Fibroblast of villous mesenchyme (primary cell): ENCODE measurements at regions not wholly inside any gene's neighbourhood (a gene's known extent, or its start where the extent isn't known, plus 50 kb on each side); places are given as distances from the start of the nearest gene placed in this dataset.

Source experiments
- DNase-seq: peaks from one replicate; pipeline ENCODE4 v3.0.0-alpha.2; 2010; ENCODE audit warnings: low read depth
- H3K4me3 ChIP-seq: 2 replicates; pipeline ENCODE4 v1.5.1; 2011; ENCODE audit warnings: low read depth, mild to moderate bottlenecking, low read length
- TF ChIP-seq, protein P1 (sequence below): IDR thresholded peaks from 2 replicates; pipeline ENCODE4 v1.5.1; 2012; ENCODE audit warnings: low read depth, mild to moderate bottlenecking, low read length; ENCODE audit not compliant: insufficient read depth

GRCh38 chr20:1757606-1758512, 100.3 kb upstream of the SIRPG start:
- H3K4me3 ChIP-seq: no peak overlapping the region
- TF ChIP-seq, protein P1, sequence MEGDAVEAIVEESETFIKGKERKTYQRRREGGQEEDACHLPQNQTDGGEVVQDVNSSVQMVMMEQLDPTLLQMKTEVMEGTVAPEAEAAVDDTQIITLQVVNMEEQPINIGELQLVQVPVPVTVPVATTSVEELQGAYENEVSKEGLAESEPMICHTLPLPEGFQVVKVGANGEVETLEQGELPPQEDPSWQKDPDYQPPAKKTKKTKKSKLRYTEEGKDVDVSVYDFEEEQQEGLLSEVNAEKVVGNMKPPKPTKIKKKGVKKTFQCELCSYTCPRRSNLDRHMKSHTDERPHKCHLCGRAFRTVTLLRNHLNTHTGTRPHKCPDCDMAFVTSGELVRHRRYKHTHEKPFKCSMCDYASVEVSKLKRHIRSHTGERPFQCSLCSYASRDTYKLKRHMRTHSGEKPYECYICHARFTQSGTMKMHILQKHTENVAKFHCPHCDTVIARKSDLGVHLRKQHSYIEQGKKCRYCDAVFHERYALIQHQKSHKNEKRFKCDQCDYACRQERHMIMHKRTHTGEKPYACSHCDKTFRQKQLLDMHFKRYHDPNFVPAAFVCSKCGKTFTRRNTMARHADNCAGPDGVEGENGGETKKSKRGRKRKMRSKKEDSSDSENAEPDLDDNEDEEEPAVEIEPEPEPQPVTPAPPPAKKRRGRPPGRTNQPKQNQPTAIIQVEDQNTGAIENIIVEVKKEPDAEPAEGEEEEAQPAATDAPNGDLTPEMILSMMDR: no peak
- DNase-seq: no peak

DNA sequence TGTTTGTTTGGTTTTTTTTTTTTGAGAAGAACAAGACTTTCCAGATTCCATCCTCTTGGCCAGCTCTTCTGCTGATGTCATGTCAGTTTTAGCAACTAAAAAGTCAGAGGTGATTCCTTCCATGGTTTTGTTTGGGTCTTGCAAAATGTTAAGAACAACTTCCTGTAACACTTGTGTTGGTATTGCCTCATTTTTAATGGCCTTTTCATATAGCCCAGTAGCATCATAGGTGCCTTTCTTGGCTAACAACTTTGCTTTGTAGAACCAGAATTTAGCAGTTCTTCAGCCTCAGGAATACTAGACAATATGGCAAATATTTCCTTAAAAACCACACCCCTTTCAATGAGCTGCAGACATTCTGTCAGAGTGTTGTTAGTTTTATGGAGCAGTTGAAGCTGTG, 99.5 kb upstream of the SIRPG start:
- no peak overlapping the region for H3K4me3 ChIP-seq
- TF ChIP-seq, protein P1: no peak
- peak; percentile 38 for DNase-seq

DNA sequence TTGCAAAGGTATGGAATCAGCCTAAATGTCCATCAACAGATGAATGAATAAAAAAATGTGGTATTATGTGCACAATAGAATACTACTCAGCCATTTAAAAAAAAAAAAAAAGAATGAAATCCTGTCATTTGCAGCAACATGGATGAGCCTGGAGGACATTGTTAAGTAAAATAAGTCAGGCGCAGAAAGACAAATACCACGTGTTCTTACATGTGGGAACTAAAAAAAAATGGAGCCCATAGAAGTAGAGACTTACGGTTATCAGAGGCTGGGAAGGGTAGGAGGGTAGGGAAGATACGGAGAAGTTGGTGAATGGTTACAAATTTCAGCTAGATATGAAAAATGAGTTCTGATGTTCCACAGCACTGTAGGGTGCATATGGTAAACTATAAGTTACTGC, 97.2 kb upstream of the SIRPG start:
- no peak overlapping the region for H3K4me3 ChIP-seq
- no peak for DNase-seq
- TF ChIP-seq, protein P1: no peak

- DNase-seq: no peak
- H3K4me3 ChIP-seq: no peak overlapping the region
- TF ChIP-seq, protein P1: no peak
These were observed 96.7 kb upstream of the SIRPG start for GRCh38 chr20:1754306-1754705.

DNA sequence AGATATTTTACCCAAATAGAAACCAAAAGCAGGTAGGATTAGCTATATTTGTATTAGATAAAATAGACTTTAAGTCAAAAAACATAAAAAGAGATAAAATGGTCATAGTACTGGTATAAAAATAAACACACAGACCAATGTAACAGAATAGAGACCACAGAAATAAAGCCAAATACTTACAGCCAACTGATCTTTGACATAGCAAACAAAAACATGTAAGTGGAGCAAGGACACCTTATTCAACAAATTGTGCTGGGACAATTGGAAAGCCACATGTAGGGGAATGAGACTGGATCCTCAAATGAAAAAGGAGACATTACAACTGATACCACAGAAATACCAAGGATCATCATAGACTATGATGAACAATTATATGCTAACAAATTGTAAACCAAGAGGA, 94.5 kb upstream of the SIRPG start:
- TF ChIP-seq, protein P1: no peak
- H3K4me3 ChIP-seq: no peak overlapping the region
- DNase-seq: no peak

DNA sequence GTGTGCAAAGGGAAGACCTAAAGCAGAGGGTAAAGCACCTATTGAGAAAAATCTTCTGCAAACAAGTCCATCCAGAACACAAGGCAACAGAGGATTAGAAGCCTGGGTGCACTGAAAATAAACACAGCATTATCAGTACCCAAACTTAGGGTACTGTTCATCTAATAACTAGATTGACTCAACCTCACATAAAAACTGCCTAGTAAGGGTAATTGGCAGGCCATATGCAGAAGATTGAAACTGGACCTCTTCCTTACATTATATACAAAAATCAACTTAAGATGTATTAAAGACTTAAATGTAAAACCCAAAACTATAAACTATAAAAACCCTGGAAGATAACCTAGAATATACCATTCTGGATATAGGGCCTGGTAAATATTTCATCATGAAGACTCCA, 91.2 kb upstream of the SIRPG start:
- H3K4me3 ChIP-seq: no peak overlapping the region
- DNase-seq: no peak
- TF ChIP-seq, protein P1: no peak
